Panc1 (cell line): ENCODE measurements at regions not wholly inside any gene's neighbourhood (a gene's known extent, or its start where the extent isn't known, plus 50 kb on each side); places are given as distances from the start of the nearest gene placed in this dataset.
"Not testable (repeated sequence)": the region's sequence is repeated elsewhere in the genome, so short reads cannot be mapped to it uniquely, and the experiment has no call there.

Experiments used
- ATAC-seq: fragments of 200-7000 bp; cut with Tn5 transposase; 2 replicates; pipeline ENCODE4 v1.9.1; 2020; ENCODE audit warnings: mild to moderate bottlenecking, moderate library complexity
- BruUV-seq: library from RNA; stranded (reverse); fragments of 400-500 nt; replicated peaks from 2 replicates; lab custom pipeline; 2021; lab: Mats Ljungman, UMichigan
- CTCF ChIA-PET: fragments of 300-600 bp; sonication (Branson Sonifier 250); formaldehyde crosslinking; loops from one replicate; lab custom pipeline; 2022; ENCODE audit warnings: antibody characterized with exemption; lab: Charles Lee
- POLR2A ChIA-PET: fragments of 300-600 bp; sonication (Branson Sonifier 250); formaldehyde crosslinking; loops from one replicate; lab custom pipeline; 2022; ENCODE audit warnings: antibody characterized with exemption; lab: Charles Lee
- DNase-seq: peaks from one replicate; pipeline ENCODE4 v3.0.0-alpha.2; 2010; ENCODE audit warnings: low read depth, low spot score
- H3K27ac ChIP-seq: 2 replicates; pipeline ENCODE4 v1.5.1; 2011; ENCODE audit warnings: mild to moderate bottlenecking, low read length, inconsistent platforms
- H3K27me3 ChIP-seq: fragments of 200-500 bp; sonication (Bioruptor generic); 2 replicates; pipeline ENCODE4 v1.6.0; 2014; ENCODE audit warnings: low read length, inconsistent platforms; ENCODE audit not compliant: control insufficient read depth, insufficient read depth
- H3K36me3 ChIP-seq: fragments of 200-500 bp; sonication (Bioruptor generic); 2 replicates; pipeline ENCODE4 v1.5.1; 2014; ENCODE audit warnings: inconsistent platforms, mild to moderate bottlenecking, low read length, moderate library complexity; ENCODE audit not compliant: control insufficient read depth, insufficient read depth
- H3K4me1 ChIP-seq: 2 replicates; pipeline ENCODE4 v1.5.1; 2011; ENCODE audit warnings: inconsistent platforms, mild to moderate bottlenecking, low read length, moderate library complexity; ENCODE audit not compliant: control insufficient read depth, insufficient read depth
- H3K4me3 ChIP-seq, 2 experiments: 2 replicates each; pipeline ENCODE4 v1.5.1; 2011 to 2012; ENCODE audit warnings: low read depth in 2 of 2, low read length in 2 of 2, mild to moderate bottlenecking in 2 of 2, inconsistent platforms in 1 of 2, moderate library complexity in 1 of 2
- H3K9me3 ChIP-seq: fragments of 200-500 bp; sonication (Bioruptor generic); 2 replicates; pipeline ENCODE4 v1.5.1; 2014; ENCODE audit warnings: low read depth, mild to moderate bottlenecking, inconsistent platforms, low read length, moderate library complexity; ENCODE audit not compliant: control insufficient read depth, insufficient read depth
- POLR2AphosphoS5 ChIP-seq: IDR thresholded peaks from 2 replicates; pipeline ENCODE4 v1.6.1; 2012; ENCODE audit warnings: mild to moderate bottlenecking, low read depth, low read length, moderate library complexity
- SIN3A ChIP-seq: IDR thresholded peaks from 2 replicates; pipeline ENCODE4 v1.6.1; 2012; ENCODE audit warnings: low read depth, mild to moderate bottlenecking, low read length, moderate library complexity, borderline replicate concordance; ENCODE audit not compliant: insufficient read depth
- TCF7L2 ChIP-seq: IDR thresholded peaks from 2 replicates; pipeline ENCODE4 v1.6.1; 2011; ENCODE audit warnings: mild to moderate bottlenecking, low read depth, low read length, inconsistent platforms
- in situ Hi-C: cut with HindIII; loops from 2 replicates; pipeline ENCODE4 v1.10.0; 2016; ENCODE audit warnings: low sequenced_read_pairs, low pct_unique_long_range_greater_than_20kb
- intact Hi-C: fragments of 100-400 bp; cut with micrococcal nuclease; formaldehyde crosslinking; loops from one replicate; pipeline ENCODE4 v1.10.0; 2022; ENCODE audit not compliant: unreplicated experiment
- TF ChIP-seq, protein P1 (sequence below), 2 experiments: IDR thresholded peaks; 2 replicates each; pipeline ENCODE4 v1.6.1; 2011 to 2012; ENCODE audit warnings: low read depth in 2 of 2, control low read depth in 1 of 2, low read length in 1 of 2, mild to moderate bottlenecking in 1 of 2, moderate library complexity in 1 of 2; ENCODE audit not compliant: insufficient read depth in 1 of 2
- TF ChIP-seq, protein P2 (sequence below): fragments of 450-650 bp; IDR thresholded peaks from 2 replicates; pipeline ENCODE4 v1.5.1; 2017; ENCODE audit warnings: mild to moderate bottlenecking

DNA sequence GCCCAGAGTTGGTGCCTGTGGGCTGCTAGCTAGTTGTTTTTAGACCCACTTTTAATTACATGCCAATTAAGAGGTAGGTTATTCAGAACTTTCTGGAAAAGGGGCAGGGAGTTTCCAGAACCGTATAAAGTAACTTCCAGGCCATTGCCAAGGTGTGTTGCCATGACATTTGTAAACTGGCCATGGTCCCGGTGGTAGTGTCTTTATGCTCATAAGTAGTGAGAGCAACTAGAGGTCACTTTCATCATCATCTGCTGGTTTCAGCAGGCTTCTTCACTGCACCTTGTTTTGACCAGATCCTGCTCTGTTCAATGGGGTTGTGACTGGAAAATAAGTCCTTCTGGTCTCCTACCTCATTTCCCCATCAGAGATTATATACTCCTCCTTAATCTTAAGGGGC, 207.0 kb downstream of the FAM72C start:
- ATAC-seq, H3K27me3 ChIP-seq, BruUV-seq, H3K36me3 ChIP-seq, DNase-seq, POLR2A ChIA-PET, H3K4me3 ChIP-seq, H3K4me1 ChIP-seq, intact Hi-C loops, H3K27ac ChIP-seq, in situ Hi-C loops, H3K9me3 ChIP-seq, CTCF ChIA-PET: not testable (repeated sequence)

DNA sequence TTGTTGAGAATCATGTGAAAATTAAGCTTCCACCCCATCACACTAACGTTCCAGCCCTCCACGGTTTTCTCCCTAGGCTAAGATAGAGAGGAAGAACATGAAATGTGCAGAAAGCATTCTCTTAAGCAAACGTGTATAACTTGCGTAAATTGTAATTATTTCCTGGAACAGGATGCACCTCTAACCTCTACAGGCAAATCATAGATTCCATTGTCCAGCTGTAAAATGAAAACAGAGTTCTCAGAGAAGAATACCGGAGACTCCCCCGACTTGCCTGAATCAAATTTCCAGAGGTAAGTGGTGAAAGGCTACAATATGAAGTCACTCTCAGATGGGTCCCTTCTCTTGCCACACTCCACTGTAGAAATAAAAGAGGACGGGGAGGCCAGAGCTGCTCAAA, 211.4 kb downstream of the FAM72C start:
- H3K36me3 ChIP-seq, H3K9me3 ChIP-seq, BruUV-seq, H3K27me3 ChIP-seq, H3K27ac ChIP-seq, H3K4me3 ChIP-seq, H3K4me1 ChIP-seq, CTCF ChIA-PET, in situ Hi-C loops, intact Hi-C loops, DNase-seq, POLR2A ChIA-PET, ATAC-seq: not testable (repeated sequence)

DNA sequence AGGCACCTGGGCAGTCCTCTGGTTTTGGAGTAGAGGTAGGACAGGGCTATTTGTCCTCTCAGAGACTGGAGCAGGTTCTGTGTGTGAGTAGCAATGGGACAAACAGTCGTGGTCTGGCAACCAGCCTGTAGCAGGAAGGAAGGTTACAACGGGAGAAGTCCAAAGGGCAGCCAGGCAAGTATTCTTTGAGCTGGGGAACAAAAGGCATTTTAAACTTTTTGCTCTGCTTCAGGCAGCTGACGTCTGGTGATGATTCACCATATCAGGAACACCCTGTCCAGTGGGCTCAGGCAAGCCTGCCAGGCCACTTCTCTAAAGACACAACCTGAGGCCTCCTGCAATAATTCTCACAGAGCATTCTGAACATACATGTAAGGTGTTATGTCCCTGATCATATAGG, 215.8 kb downstream of the FAM72C start:
- H3K9me3 ChIP-seq, ATAC-seq, POLR2A ChIA-PET, in situ Hi-C loops, DNase-seq, intact Hi-C loops, H3K4me1 ChIP-seq, H3K27me3 ChIP-seq, H3K27ac ChIP-seq, H3K4me3 ChIP-seq, BruUV-seq, H3K36me3 ChIP-seq, CTCF ChIA-PET: not testable (repeated sequence)

DNA sequence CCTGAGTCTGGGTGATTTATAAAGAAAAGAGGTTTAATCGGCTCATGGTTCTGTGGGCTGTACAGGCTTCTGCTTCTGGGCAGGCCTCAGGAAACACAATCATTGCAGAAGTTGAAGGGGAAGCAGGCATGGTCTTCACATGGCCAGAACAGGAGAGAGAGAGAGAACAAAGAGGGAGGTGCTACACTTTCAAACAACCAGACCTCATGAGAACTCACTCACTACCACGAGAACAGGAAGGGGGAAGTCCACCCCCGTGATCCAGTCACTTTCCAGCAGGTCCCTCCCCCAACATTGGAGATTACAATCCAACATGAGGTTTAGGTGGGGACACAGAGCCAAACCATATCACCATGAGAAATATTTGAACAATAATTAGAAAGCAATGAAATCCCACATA, 222.9 kb downstream of the FAM72C start:
- Histone ChIP-seq H3K36me3 (no peaks in the 10 kb centered on the region), H3K27ac (no peak overlapping the region), H3K4me3 (no peak overlapping the region), H3K9me3 (no peaks in the 10 kb centered on the region), H3K27me3 (no peaks in the 10 kb centered on the region), H3K4me1 (no peaks in the 10 kb centered on the region)
- BruUV-seq: no TSS peak
- ChIA-PET CTCF (no interaction called here), POLR2A (no interaction called here)
- DNase-seq: no peak
- in situ Hi-C loops: no loop called here
- no peak for TF ChIP-seq POLR2AphosphoS5
- TF ChIP-seq TCF7L2: no peak
- TF ChIP-seq SIN3A: no peak
- intact Hi-C loops: no loop called here
- no peak for ATAC-seq

DNA sequence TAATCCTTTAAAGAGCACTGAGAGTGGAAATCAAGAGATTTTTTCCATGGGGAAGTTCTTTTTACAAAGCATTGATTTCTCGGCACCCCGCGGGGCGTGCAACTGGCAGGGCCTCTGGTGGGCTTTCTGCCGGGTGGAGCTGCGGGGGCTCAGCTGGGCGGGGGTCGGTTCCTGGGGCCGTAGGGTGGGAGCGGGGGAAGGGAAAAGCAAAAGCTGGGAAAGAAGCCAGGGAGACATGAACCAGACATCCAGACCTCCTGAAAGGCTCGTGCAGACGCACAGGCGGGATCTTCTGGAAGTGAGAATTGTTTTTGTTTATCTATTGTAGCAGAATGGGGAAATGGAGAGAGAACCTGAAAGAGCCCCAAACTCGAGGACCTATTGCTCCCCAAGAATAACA, 235.2 kb downstream of the FAM72C start:
- ChIA-PET POLR2A (no interaction called here), CTCF (no interaction called here)
- ATAC-seq (no peak), DNase-seq (no peak)
- H3K9me3 ChIP-seq: no peaks in the 10 kb centered on the region
- H3K36me3 ChIP-seq: no peaks in the 10 kb centered on the region
- no peak overlapping the region for H3K4me3 ChIP-seq
- no peak overlapping the region for H3K27ac ChIP-seq
- H3K27me3 ChIP-seq: no peaks in the 10 kb centered on the region
- in situ Hi-C loops: no loop called here
- no peaks in the 10 kb centered on the region for H3K4me1 ChIP-seq
- TF ChIP-seq SIN3A: no peak
- TF ChIP-seq, protein P1, sequence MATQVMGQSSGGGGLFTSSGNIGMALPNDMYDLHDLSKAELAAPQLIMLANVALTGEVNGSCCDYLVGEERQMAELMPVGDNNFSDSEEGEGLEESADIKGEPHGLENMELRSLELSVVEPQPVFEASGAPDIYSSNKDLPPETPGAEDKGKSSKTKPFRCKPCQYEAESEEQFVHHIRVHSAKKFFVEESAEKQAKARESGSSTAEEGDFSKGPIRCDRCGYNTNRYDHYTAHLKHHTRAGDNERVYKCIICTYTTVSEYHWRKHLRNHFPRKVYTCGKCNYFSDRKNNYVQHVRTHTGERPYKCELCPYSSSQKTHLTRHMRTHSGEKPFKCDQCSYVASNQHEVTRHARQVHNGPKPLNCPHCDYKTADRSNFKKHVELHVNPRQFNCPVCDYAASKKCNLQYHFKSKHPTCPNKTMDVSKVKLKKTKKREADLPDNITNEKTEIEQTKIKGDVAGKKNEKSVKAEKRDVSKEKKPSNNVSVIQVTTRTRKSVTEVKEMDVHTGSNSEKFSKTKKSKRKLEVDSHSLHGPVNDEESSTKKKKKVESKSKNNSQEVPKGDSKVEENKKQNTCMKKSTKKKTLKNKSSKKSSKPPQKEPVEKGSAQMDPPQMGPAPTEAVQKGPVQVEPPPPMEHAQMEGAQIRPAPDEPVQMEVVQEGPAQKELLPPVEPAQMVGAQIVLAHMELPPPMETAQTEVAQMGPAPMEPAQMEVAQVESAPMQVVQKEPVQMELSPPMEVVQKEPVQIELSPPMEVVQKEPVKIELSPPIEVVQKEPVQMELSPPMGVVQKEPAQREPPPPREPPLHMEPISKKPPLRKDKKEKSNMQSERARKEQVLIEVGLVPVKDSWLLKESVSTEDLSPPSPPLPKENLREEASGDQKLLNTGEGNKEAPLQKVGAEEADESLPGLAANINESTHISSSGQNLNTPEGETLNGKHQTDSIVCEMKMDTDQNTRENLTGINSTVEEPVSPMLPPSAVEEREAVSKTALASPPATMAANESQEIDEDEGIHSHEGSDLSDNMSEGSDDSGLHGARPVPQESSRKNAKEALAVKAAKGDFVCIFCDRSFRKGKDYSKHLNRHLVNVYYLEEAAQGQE (IDR thresholded peaks at IDR 0.05; ENCODE audit: insufficient read depth in 1 of 2, low read depth in 2 of 2, low read length in 1 of 2): no peak
- TF ChIP-seq TCF7L2: no peak
- TF ChIP-seq, protein P2, sequence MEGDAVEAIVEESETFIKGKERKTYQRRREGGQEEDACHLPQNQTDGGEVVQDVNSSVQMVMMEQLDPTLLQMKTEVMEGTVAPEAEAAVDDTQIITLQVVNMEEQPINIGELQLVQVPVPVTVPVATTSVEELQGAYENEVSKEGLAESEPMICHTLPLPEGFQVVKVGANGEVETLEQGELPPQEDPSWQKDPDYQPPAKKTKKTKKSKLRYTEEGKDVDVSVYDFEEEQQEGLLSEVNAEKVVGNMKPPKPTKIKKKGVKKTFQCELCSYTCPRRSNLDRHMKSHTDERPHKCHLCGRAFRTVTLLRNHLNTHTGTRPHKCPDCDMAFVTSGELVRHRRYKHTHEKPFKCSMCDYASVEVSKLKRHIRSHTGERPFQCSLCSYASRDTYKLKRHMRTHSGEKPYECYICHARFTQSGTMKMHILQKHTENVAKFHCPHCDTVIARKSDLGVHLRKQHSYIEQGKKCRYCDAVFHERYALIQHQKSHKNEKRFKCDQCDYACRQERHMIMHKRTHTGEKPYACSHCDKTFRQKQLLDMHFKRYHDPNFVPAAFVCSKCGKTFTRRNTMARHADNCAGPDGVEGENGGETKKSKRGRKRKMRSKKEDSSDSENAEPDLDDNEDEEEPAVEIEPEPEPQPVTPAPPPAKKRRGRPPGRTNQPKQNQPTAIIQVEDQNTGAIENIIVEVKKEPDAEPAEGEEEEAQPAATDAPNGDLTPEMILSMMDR: no peak
- TF ChIP-seq POLR2AphosphoS5: no peak
- no TSS peak for BruUV-seq
- intact Hi-C loops: no loop called here
